LNCaP clone FGC (cell line): ENCODE measurements at regions not wholly inside any gene's neighbourhood (a gene's known extent, or its start where the extent isn't known, plus 50 kb on each side); places are given as distances from the start of the nearest gene placed in this dataset.

ENCODE experiments used
- DNase-seq: peaks from one replicate; pipeline ENCODE4 v3.0.0-alpha.2; 2011; ENCODE audit warnings: low read depth
- H3K4me3 ChIP-seq: 2 replicates; pipeline ENCODE4 v1.5.1; 2011; ENCODE audit warnings: mild to moderate bottlenecking, low read depth, low read length, control low read depth
- TF ChIP-seq, protein P1 (sequence below): IDR thresholded peaks from 2 replicates; pipeline ENCODE4 v1.5.1; 2012; ENCODE audit warnings: mild to moderate bottlenecking; ENCODE audit not compliant: control insufficient read depth, insufficient read depth; ENCODE audit errors: extremely low read depth

DNA sequence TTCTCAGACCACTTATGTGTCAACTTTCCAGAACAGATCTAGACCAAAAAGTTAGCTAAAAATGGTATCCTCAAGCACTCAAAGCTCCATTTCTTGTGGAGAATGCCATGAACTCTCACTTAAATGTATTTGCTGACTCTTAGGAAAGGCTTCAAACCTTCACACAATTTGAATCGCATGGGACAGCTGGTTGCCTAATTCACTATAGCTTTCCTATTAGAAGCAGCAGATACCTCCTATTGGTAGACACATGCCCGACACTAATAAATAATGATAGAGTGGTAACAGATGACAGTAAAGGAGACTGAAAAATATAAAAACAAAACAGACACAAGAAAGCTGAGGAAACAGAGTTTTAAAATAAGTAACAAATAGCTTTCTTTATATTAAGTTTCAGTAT, 818.5 kb downstream of the XPNPEP1 start:
- no peak overlapping the region for H3K4me3 ChIP-seq
- TF ChIP-seq, protein P1, sequence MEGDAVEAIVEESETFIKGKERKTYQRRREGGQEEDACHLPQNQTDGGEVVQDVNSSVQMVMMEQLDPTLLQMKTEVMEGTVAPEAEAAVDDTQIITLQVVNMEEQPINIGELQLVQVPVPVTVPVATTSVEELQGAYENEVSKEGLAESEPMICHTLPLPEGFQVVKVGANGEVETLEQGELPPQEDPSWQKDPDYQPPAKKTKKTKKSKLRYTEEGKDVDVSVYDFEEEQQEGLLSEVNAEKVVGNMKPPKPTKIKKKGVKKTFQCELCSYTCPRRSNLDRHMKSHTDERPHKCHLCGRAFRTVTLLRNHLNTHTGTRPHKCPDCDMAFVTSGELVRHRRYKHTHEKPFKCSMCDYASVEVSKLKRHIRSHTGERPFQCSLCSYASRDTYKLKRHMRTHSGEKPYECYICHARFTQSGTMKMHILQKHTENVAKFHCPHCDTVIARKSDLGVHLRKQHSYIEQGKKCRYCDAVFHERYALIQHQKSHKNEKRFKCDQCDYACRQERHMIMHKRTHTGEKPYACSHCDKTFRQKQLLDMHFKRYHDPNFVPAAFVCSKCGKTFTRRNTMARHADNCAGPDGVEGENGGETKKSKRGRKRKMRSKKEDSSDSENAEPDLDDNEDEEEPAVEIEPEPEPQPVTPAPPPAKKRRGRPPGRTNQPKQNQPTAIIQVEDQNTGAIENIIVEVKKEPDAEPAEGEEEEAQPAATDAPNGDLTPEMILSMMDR: no peak
- DNase-seq: no peak

DNA sequence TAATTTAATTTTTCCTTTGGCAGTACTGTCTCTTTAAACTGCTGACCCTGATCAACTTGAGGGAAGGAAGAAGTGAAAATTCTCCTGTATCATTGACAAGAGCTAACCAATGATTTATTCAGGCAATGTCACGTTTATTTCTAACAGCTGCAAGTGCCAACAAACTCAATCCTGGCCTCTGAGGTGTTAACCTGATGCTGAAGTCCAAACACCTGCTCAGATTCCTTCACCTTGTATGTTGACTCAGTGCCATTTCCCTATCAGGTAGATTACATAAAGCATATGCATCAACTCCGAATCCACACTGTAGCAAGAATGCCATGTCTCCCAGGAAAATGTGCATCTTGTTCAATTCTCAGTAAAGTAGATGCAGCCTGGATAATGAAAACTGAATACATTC, 820.0 kb downstream of the XPNPEP1 start:
- H3K4me3 ChIP-seq: no peak overlapping the region
- TF ChIP-seq, protein P1: no peak
- no peak for DNase-seq

DNA sequence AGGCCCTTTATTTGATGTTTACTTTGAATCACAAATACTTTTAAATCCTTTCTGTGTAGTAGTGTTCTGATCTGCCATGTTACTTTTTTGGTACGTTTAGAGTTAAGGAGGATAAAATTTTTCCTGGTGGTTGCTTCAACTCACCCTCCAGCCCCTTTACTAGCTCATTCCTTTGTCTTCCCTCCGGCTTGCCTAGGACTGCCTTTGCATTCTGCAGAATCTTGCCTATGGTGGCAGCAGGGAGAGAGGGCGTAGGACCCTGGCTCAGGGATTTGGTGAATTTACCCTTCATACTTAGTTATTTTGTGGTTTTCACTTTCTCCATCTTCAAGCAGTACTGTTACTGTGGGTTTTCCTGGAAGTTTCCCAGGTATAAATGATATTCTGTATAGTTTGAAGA, 833.5 kb downstream of the XPNPEP1 start:
- DNase-seq: no peak
- TF ChIP-seq, protein P1: no peak
- H3K4me3 ChIP-seq: no peak overlapping the region

DNA sequence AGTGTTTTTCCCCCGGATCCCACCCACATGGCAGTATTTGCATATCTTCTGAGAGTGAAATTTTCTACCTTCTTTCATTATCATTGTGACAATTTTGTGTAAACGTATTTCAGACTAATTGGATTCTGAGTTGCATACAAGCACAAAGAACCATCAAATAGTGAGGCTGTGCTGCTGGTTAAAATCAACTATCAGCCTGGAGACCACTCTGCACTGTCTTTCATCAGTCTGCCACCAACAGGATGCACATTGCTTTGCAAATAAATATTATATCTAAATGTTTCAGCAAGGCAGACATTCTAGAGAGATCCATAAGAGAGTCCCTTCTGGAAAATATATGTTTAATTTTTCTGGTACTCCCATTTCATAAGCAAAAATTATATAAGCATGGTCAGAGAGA, 851.8 kb downstream of the XPNPEP1 start:
- DNase-seq: no peak
- no peak overlapping the region for H3K4me3 ChIP-seq
- TF ChIP-seq, protein P1: no peak

DNA sequence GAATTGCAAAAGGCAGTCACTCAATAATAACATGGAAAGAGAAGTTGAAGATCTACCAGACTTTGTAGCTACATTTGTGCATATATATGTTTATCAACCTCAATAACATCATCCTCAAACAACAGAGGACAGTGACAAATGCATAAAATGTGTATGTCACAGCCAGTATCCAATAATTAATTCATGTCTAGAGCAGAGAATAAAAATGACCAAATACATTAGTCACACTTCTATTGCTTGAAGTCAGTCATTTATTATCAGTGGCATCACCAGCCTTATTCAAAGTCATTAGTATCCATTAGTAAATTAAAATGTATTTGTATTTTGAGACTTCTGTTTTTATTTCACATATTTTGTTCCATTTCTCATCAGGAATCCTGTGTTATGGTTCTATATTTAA, 852.8 kb downstream of the XPNPEP1 start:
- TF ChIP-seq, protein P1: no peak
- H3K4me3 ChIP-seq: no peak overlapping the region
- no peak for DNase-seq

DNA sequence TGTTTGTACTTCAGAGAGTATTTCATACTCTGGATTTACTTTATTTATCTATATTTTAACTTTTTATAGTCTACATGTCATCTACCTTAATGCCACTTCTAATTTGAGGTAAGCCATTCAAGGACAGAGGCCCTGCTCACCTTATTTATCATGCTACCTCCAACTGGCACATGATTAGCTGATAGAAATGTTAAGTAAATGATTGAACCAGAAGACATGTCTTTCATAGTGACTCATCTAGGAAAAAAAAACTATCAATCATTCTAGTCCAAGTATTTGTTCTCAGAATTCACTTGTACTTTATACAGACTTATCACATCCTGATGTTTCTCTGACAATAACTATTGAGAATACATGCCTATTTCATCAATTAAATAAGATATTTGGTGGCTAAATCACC, 856.3 kb downstream of the XPNPEP1 start:
- DNase-seq: no peak
- TF ChIP-seq, protein P1: no peak
- no peak overlapping the region for H3K4me3 ChIP-seq

DNA sequence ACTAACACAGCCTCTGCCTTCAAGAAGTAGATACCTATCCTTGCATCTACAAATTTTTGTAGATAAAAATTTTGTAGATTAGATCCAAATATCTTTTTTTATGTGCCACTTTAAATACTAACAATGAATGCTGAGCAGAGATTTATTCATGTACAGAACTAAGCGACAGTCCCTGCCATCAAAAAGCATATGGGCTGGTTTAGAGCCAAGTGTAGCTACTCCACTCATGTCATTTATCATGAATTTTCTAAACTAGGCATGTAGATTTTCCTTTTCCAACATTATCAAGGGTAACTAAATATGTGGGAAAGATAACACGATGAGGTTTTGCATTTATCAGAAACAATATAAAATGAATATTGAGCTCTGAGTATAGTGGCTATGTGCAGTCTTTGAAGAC, 857.5 kb downstream of the XPNPEP1 start:
- no peak overlapping the region for H3K4me3 ChIP-seq
- no peak for DNase-seq
- TF ChIP-seq, protein P1: no peak
